IPS-18a (cell line): ENCODE measurements at regions not wholly inside any gene's neighbourhood (a gene's known extent, or its start where the extent isn't known, plus 50 kb on each side); places are given as distances from the start of the nearest gene placed in this dataset.
"Not testable (repeated sequence)": the region's sequence is repeated elsewhere in the genome, so short reads cannot be mapped to it uniquely, and the experiment has no call there.

Source experiments
- H3K27ac ChIP-seq: one replicate; pipeline ENCODE4 v1.5.1; 2013; ENCODE audit warnings: low read length
- H3K27me3 ChIP-seq: one replicate; pipeline ENCODE4 v1.6.1; 2013; ENCODE audit warnings: mild to moderate bottlenecking, low read length; ENCODE audit not compliant: control insufficient read depth, insufficient read depth
- H3K36me3 ChIP-seq: one replicate; pipeline ENCODE4 v1.6.1; 2013; ENCODE audit warnings: low read depth, low read length; ENCODE audit not compliant: control insufficient read depth
- H3K4me1 ChIP-seq: one replicate; pipeline ENCODE4 v1.6.1; 2013; ENCODE audit warnings: low read depth, low read length; ENCODE audit not compliant: control insufficient read depth
- H3K4me3 ChIP-seq: one replicate; pipeline ENCODE4 v1.5.1; 2013; ENCODE audit warnings: low read length
- H3K9ac ChIP-seq: one replicate; pipeline ENCODE4 v1.6.1; 2013; ENCODE audit warnings: mild to moderate bottlenecking, low read length, moderate library complexity
- H3K9me3 ChIP-seq: one replicate; pipeline ENCODE4 v1.6.1; 2013; ENCODE audit warnings: low read depth, low read length; ENCODE audit not compliant: control insufficient read depth

DNA sequence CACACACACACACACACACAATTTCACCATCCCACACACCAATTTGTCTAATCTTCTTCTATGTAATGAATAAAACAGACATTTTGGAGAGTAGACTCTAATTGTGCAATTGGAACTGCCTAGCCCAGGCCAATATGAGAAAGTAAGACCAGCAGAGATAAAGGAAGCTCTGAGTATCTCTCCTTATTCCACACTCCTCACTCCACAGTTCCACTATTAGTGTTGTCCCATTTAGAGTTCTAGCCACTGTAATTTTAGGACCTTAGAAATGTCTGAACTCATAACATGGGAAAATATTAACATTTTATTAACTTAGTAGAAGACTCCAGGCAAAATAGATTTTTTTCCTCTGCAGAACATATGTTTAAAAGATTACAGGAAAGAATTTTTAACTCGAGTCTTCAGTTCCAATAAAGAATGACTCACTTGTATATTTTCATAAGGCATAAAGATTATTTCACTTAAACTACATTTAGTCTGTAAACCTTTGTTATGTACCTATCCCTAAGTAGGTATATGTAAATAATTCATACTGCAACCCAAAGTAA is 297.6 kb upstream of the INTU start:
- Histone ChIP-seq H3K9ac (no peak overlapping the region), H3K36me3 (no peaks in the 10 kb centered on the region), H3K9me3 (no peaks in the 10 kb centered on the region), H3K27me3 (no peaks in the 10 kb centered on the region), H3K4me3 (no peak overlapping the region), H3K4me1 (no peaks in the 10 kb centered on the region), H3K27ac (no peak overlapping the region)

DNA sequence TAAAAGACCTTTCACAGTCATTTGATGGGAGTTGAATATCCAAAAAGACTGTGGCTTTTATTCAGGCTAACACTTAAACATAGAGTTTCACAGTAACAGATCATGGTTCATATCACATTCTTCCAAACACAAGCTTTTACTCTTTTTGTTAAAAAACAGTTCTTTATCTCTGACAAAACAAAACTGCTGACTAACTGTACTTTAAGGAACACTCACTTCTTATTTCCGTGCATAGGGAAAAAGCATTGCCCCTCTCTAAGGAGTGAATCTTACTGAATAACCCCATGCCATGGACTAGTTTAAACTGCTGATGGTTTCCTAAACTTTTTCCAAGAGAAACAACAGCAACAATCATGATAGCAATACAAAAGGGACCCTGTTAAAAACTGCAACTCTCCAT is 297.0 kb upstream of the INTU start:
- H3K4me1 ChIP-seq: no peaks in the 10 kb centered on the region
- no peaks in the 10 kb centered on the region for H3K27me3 ChIP-seq
- H3K9ac ChIP-seq: no peak overlapping the region

DNA sequence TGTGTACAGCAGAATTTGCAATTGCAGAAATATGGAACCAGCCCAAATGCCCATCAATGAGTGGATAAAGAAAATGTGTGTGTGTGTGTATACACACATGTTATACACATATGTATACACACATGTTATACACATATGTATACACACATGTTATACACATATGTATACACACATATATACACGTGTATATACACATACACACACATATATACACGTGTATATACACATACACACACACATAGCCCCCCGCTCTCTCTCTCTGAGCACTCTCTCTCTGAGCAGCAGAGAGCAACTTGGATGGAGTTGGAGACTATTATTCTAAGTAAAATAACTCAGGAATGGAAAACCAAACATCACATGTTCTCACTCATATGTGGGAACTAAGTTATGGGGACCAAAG is 289.6 kb upstream of the INTU start:
- not testable (repeated sequence) for H3K4me1 ChIP-seq, H3K27ac ChIP-seq, H3K9ac ChIP-seq, H3K36me3 ChIP-seq, H3K9me3 ChIP-seq, H3K27me3 ChIP-seq, H3K4me3 ChIP-seq

More for the DNA sequence above, 297.0 kb upstream of the INTU start:
- H3K27ac ChIP-seq: no peak overlapping the region
- H3K4me3 ChIP-seq: no peak overlapping the region
- no peaks in the 10 kb centered on the region for H3K36me3 ChIP-seq
- H3K9me3 ChIP-seq: no peaks in the 10 kb centered on the region

DNA sequence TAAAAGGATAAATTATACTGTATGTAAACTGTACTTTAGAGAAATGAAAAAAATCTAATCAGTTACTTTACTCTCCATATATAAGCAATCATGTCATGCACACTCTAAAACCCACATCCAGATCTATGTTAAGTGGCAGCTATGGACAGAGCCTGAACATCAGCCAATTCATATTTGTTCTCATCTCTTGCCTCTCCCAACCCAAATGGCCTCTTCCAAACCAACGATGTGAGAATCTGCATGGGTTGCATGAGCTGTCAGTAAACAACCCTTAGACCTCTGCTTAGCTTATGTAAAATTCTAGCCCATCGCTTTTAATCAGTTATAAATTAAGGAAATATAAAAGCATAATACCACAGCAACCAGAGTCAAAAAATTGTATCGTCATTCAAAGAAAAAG is 288.7 kb upstream of the INTU start:
- H3K9me3 ChIP-seq: no peaks in the 10 kb centered on the region
- no peak overlapping the region for H3K27ac ChIP-seq
- no peak overlapping the region for H3K9ac ChIP-seq
- no peaks in the 10 kb centered on the region for H3K27me3 ChIP-seq
- no peaks in the 10 kb centered on the region for H3K4me1 ChIP-seq
- no peaks in the 10 kb centered on the region for H3K36me3 ChIP-seq
- H3K4me3 ChIP-seq: no peak overlapping the region

DNA sequence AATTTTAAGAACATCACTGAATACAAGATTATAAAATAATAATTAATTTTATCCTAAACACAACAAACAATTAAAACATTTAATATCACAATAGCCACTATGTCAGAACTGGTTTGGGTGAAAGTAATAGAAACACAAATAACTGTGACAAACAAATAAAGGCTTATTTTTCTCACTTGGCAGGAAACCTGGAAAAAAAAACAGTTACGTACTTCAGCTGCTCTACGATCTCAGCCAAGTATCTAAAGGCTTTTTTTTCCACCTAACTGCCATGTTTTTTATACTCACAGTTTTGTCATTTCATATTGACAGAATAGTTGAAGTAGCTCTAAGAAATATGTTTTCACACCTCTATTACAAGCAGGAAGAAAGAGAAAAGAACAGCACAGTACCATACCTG is 284.8 kb upstream of the INTU start:
- Histone ChIP-seq H3K27me3 (no peaks in the 10 kb centered on the region), H3K4me3 (no peak overlapping the region), H3K4me1 (no peaks in the 10 kb centered on the region), H3K36me3 (no peaks in the 10 kb centered on the region), H3K9me3 (no peaks in the 10 kb centered on the region), H3K9ac (no peak overlapping the region), H3K27ac (no peak overlapping the region)

DNA sequence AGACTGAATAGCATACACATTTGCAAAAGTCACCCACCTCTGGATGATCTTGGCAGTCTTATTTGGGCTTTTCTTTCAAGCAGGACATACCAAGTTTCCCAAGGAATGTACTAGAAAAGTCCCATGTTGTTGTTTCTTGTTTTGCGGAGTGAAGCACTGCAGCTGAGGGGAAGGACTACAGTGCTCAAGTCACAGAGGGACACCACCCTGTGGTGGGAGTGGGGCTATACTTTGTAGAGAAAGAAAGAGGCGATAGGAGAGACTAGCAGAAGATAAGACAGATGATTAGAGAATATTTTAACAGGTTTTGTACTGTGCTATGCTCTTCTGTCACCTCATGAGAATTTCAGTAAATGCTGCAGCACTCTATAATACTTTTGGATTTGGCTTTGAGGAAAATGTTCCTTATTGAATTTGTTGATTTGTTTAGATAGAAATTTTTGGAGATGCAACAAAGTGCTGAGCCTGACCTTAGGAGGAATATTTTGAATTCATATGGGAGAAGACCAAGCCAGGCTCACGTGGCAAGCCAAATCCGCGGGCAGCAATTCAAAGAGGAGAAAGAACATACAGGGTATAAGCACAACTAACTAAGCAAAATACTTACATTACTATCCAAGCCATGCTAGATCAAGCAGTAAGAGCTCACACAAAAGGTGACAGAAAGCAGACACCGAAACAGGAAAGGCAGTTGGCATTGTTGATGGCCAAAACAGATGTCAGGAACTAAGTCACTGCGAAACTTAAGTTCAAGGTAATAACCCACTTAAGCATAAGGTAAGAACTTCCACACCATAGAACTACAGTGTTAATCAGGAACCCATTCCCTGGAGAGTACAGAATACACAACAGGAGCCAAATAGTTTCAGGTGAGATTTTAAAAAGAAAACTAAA is 280.3 kb upstream of the INTU start:
- Histone ChIP-seq H3K4me3 (no peak overlapping the region), H3K27me3 (no peaks in the 10 kb centered on the region), H3K9me3 (no peaks in the 10 kb centered on the region), H3K9ac (no peak overlapping the region), H3K36me3 (no peaks in the 10 kb centered on the region), H3K4me1 (no peaks in the 10 kb centered on the region), H3K27ac (no peak overlapping the region)

DNA sequence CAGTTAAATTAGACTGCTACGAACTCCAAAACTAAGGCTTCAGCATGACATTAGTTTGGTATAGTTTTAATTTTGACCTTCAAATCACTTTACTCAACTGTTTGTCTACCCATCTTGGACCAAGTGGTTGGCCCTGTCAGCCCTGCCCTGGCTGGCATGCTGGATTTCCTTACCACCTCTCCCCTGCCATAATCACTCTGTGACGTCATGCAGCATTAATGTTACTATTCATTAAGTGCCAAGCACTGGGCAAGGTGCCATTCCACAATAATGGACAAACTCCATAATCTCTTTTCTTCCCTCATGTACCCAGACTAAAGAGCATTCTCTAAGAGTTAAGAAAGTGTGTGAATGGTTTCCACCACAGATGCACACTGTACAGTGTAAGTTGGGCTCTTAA is 277.0 kb upstream of the INTU start:
- no peak overlapping the region for H3K9ac ChIP-seq
- H3K4me3 ChIP-seq: no peak overlapping the region
- no peaks in the 10 kb centered on the region for H3K4me1 ChIP-seq
- H3K27ac ChIP-seq: no peak overlapping the region
- no peaks in the 10 kb centered on the region for H3K36me3 ChIP-seq
- H3K9me3 ChIP-seq: no peaks in the 10 kb centered on the region
- no peaks in the 10 kb centered on the region for H3K27me3 ChIP-seq

DNA sequence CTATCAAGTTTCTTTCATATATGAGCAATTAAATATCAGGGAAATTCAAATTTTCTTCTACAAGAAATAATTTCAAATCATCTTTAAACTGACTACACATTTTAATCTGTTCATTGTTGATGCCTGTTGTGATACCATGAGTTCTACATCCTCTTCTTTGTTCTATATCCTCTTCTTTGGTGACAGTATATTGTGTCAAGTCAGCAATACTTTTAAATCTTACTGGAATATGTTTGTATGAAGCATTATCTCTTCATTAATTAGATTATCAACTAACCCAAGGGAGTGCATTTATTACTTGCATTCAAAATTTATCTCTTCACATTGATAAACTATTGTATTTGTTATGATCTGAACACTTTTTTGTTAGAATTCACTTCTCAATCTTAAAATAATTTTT is 275.0 kb upstream of the INTU start:
- H3K4me3 ChIP-seq: no peak overlapping the region
- H3K27me3 ChIP-seq: no peaks in the 10 kb centered on the region
- no peaks in the 10 kb centered on the region for H3K36me3 ChIP-seq
- H3K9ac ChIP-seq: no peak overlapping the region
- H3K9me3 ChIP-seq: no peaks in the 10 kb centered on the region
- H3K4me1 ChIP-seq: no peaks in the 10 kb centered on the region
- H3K27ac ChIP-seq: no peak overlapping the region

DNA sequence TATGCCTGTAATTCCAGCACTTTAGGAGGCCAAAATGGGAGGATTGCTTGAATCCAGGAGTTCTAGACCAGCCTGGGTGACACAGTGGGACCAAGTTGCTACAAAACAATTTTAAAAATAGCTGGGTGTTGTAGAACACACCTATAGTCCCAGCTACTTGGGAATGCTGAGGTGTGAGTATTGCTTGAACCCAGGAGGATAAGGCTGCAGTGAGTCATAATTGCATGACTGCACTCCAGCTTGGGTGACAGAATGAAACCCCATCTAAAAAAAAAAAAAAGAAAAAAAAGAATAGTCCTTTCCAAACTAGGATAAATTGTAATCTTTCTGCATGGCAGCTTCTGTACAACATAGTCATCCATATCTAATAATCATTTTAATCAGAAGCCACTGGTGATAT is 270.1 kb upstream of the INTU start:
- Histone ChIP-seq H3K27ac (no peak overlapping the region), H3K9me3 (no peaks in the 10 kb centered on the region), H3K9ac (no peak overlapping the region), H3K27me3 (no peaks in the 10 kb centered on the region), H3K4me1 (no peaks in the 10 kb centered on the region), H3K36me3 (no peaks in the 10 kb centered on the region), H3K4me3 (no peak overlapping the region)

DNA sequence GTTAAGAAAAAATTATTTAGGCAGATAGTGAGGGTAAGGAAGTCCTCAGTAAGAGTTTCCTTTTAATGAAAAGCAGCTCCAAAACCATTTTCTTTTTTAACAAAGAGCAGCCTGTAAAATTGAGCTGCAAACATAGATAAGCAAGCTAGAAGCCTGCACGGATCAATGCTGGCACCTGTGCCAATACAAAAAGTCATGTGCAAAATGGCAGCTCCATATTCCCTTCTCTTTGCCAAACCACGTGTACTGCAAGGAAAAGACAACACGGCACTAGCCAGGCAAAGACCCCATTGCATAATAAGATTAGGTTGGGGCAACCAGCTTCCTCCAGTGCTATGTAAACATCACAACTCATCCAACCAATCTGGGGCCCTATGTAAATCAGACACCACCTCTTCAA is 268.4 kb upstream of the INTU start:
- no peaks in the 10 kb centered on the region for H3K27me3 ChIP-seq
- no peak overlapping the region for H3K27ac ChIP-seq

DNA sequence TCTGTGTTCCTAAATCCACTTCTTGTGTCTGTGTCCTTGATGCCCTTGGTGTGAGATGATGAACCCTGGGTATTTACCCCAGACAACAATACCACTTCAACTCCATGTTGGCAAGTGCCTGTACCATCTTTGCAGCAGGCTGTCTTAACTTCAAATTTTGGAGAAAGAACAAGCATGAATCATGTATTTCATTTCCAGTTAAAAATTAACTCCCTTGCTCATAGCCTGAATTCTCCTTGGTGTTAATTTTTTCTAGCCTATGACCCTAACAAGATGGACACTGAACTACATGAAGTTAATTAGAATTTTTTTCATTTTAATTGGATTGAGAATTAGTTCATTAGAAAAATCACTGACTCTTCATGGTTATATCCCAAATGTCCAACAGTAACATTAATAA is 267.8 kb upstream of the INTU start:
- no peaks in the 10 kb centered on the region for H3K27me3 ChIP-seq
- H3K4me3 ChIP-seq: no peak overlapping the region
- H3K4me1 ChIP-seq: no peaks in the 10 kb centered on the region
- no peaks in the 10 kb centered on the region for H3K36me3 ChIP-seq
- no peak overlapping the region for H3K27ac ChIP-seq
- no peaks in the 10 kb centered on the region for H3K9me3 ChIP-seq
- no peak overlapping the region for H3K9ac ChIP-seq

More for the DNA sequence above, 268.4 kb upstream of the INTU start:
- H3K9me3 ChIP-seq: no peaks in the 10 kb centered on the region
- H3K4me1 ChIP-seq: no peaks in the 10 kb centered on the region
- no peaks in the 10 kb centered on the region for H3K36me3 ChIP-seq
- no peak overlapping the region for H3K4me3 ChIP-seq
- H3K9ac ChIP-seq: no peak overlapping the region

DNA sequence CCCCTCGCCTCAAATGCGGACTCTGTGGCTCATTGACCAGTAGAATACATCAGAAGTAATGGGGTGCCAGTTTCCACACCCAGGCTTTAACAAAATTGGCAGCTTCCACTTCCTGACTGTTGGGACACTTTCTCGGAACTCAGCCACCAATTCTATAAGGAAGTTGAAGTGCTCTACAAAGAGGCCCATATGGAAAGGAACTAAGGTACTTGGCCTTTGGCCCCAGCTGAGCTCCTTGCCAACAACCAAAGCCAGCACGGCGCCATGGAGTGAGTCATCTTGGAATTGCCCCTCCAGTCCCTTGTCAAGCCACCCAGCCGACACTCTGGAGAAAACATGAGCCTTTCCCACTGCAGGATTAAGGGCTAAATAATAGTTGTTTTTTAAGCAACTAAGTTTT is 262.2 kb upstream of the INTU start:
- no peak overlapping the region for H3K9ac ChIP-seq
- no peaks in the 10 kb centered on the region for H3K4me1 ChIP-seq
- H3K9me3 ChIP-seq: no peaks in the 10 kb centered on the region
- H3K27ac ChIP-seq: no peak overlapping the region
- H3K4me3 ChIP-seq: no peak overlapping the region
- H3K36me3 ChIP-seq: no peaks in the 10 kb centered on the region
- no peaks in the 10 kb centered on the region for H3K27me3 ChIP-seq
